GM21737 (cell line): ENCODE measurements at regions not wholly inside any gene's neighbourhood (a gene's known extent, or its start where the extent isn't known, plus 50 kb on each side); places are given as distances from the start of the nearest gene placed in this dataset.

Experiments
- ATAC-seq: cut with Tn5 transposase; IDR thresholded peaks from one replicate; pipeline ENCODE4 v1.9.1; 2021; ENCODE audit warnings: mild to moderate bottlenecking, moderate library complexity; ENCODE audit not compliant: unreplicated experiment

DNA sequence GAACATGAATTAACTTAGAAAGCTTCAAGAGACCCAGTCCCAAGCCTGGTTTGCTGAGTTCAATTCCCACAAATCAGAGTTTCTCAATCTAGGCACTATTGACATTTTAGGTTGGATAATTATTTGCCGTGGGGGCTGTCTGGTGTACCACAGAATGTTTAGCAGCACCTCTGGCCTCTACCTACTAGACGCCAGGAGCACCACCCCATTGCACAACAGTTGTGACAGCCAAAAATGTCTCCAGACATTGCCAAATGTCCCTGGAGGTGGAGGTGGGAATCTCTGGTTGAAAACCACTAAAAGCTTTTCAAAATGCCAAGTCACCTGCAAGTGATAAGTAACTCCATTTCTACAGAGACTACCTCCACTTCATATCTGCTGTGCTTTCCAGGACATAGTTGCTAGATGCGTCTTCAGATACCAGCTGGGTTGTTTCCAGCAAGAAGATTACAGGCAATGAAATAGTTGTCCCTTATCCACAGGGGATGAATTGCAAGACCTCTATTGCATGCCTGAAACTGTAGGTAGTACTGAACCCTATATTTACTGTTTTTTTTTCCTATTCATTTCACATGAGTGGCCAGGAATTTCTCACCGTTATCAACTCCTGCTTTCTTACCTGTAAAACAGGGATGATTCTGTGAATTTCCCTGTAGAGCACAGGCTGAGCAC lies 554.3 kb downstream of the ZEB2 start:
- no peak for ATAC-seq

DNA sequence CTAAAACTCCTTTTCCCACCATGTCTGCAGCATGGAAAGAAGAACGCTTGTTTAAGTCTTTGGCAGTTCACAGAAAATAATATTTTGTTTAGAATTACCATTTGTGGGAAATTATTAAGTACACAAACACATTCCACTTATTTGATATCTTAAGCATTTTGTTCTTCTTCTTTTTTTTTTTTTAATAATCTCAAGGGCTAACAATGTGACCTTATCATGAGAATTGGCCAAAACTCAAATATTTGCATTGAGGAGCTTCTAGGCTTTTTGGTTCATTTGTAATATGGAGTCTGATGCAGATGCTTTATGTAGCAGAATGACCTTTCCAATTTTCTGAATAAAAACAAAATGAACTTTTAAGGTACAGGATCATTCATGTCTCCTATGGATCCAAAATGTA lies 555.0 kb downstream of the ZEB2 start:
- ATAC-seq, result no peak

- no peak for ATAC-seq
Observed at GRCh38 chr2:143960177-143960576, 559.7 kb downstream of the ZEB2 start.

GRCh38 chr2:143957321-143957720 lies 562.6 kb downstream of the ZEB2 start:
- ATAC-seq, result no peak

DNA sequence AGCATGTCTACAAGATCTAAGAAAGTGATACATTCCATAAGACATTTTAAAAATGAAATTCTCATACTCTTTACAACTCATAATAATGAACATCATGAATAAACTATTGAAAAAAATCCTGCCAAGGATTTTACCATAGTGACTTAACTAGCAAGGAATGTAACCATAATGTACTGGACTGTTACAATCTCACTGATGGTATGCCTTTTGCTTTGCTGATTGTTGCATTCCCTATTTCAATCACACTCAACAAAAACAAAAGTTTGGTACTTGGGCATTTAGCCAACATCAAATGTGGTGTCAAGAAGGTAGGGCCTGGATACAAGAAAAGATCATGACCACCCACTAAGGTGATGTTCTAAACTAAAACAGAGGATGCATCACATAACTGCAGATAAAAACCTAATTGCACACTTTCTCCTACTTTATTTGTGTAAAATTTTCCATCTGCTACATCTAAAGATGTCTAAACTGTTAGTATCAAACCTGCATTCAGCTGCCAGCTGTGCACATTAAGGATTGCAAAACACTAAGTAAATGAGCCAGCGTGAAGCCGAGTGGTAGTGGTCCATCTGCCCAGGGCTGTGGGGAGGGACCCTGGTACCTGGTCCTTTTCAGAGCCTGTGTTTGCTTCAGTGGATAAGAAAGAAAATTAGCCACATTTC lies 564.4 kb downstream of the ZEB2 start:
- ATAC-seq, result no peak

- ATAC-seq, result no peak
Observed at GRCh38 chr2:143954844-143955243, 565.1 kb downstream of the ZEB2 start.

DNA sequence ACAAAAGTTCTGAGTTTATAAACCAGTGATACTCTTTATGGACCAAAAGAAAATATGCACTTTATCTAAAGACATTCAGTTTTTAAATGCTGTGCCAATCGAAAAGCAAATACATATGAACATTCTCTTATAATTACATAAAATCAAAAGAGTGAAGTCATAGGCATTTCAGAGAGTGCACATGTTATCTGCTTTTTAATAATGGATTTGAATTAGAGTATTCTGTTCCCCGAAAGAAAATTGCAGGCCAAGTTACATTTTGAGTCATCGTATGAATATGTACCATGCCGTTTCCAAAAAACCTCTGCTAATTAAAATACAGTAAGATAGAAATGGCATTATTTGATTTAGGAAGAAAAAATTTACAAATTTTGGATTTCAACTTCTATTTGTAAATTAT lies 565.7 kb downstream of the ZEB2 start:
- ATAC-seq, result no peak

DNA sequence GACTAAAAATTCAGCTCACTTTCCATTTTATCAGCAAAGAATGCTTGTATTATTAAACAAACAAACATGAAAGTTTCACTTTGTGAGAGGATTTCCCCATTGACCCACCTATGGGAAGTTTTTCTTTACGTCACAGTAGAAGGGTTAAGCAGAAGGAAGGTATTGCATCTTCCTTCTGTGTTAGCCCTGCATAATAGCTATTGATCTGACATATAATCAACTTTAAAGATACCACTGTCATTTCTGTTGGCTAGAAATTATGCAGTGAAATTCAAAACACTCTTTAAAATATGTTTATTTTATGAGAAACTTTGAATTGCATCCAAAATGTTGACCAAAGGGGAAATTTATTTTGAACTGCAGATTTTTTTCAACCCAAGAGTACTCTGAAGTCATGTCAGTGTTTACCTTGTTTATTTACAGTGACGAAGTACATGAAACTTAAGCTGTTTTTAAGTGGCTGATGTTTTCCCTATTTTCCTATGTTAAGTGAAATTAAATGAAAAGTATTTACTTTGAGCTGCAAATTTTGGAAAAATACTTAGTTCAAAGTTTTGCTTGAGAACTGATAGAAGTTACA lies 566.4 kb downstream of the ZEB2 start:
- no peak for ATAC-seq

GRCh38 chr2:143952536-143952935 lies 567.4 kb downstream of the ZEB2 start:
- ATAC-seq, result no peak

DNA sequence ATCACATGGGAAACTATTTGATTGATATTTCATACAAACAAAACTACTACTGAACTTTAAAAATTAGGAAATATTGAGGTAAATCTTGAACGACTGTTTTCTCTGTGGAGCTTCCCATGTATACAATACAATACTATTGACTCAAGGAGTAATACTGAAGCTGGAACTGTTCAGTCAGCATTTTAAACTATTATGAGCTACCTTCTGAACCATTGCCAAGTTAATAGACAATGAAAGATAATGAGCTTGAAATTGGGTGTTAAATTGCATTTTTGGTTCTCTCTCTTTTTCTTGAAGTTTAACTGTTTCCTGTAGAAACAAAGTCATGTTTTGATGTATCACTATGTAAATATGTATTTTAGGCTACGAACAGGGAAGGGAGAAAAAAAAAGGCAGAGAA lies 569.2 kb downstream of the ZEB2 start:
- ATAC-seq, result no peak

DNA sequence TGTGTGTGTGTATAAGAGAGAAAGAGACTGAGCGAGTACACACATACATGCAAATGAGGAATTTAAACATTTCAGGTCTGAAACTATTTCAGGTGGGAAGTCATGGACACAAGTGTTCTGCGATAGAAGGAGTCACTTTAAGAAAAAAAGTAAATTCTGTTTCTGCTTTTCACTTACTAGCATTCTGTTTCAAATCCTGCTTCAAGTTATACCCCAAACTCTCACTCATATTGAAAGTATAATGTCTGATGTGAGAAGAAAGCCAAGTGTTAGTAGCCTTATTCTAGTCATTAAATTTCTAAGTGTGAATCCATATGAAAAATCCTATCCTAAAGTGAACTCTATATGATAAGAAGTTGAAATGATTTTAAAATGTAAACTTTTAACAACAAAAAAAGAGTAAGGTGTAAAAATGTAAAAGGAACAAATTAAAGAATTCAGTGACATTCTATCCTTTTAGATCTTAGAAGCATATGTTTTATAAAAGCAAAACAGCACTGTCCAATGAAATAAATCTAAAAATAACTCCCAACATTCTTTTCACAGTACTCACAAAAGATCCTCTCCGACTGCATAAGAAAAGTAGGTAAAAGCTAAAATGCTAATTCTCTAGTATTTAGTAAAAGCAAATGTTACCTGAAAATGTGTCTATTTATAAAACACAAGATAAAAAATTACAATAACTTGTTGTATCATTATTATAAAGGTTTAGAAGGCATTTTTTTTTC lies 570.6 kb downstream of the ZEB2 start:
- ATAC-seq, result no peak

GRCh38 chr2:143948710-143949109 lies 571.2 kb downstream of the ZEB2 start:
- ATAC-seq, result no peak

- ATAC-seq, result no peak
Observed at GRCh38 chr2:143946436-143947391, 573.2 kb downstream of the ZEB2 start.

- no peak for ATAC-seq
Observed at GRCh38 chr2:143942486-143942885, 577.4 kb downstream of the ZEB2 start.

- no peak for ATAC-seq
Observed at GRCh38 chr2:143940720-143941119, 579.2 kb downstream of the ZEB2 start.

DNA sequence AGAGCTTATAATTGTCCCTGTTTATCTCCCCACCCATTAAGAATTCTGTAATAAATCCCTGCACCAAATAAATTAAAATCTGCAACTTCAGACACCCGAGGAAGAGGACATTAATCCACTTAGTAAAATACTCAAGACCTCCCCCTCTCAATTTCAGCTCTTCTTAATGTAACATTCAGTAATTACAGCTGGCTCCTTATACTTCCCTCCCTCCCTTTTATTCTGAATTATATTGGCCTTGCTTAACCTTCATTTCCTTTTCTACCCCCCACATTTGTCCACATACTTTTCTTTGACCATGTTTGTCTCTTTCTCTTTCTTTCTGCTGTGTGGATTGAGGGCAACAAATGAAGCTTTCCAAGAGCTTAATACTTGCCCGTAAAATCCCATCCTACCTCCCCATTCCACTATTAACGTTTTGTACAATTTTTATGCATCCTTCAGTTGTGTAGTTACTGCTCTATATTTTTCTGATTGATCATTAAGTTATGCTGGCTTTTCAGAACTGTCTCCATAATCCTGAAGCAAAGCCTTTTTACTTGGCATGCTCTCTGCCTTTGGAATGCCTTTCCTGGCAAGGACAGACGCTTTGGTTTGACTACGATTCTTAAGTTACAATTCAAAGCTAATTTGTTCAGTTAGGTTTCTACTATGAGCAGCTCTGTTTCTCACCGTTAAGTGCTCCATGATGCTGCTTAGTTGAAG lies 580.1 kb downstream of the ZEB2 start:
- no peak for ATAC-seq

- no peak for ATAC-seq
Observed at GRCh38 chr2:143937723-143938350, 582.1 kb downstream of the ZEB2 start.

- peak; percentile 58 for ATAC-seq
Observed at GRCh38 chr2:143936848-143937722, 582.8 kb downstream of the ZEB2 start.

DNA sequence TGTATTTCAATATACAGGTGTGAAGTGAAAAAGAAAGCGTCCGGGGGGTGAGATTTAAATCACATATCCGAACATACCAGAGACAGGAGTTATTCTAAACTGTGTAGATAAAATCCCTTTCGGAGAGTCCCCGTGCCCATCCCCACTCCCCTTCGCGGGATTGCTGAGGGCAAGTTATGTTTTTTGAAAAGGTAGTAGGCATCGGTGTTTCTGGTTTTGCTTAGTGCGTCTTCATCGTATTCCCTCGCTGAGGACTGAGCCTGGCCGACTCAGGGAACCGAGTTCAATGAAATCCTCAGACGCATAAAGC lies 583.4 kb downstream of the ZEB2 start:
- ATAC-seq, result no peak
